ENCODE measurements at regions not wholly inside any gene's neighbourhood (a gene's known extent, or its start where the extent isn't known, plus 50 kb on each side); places are given as distances from the start of the nearest gene placed in this dataset.
"Not testable (repeated sequence)": the region's sequence is repeated elsewhere in the genome, so short reads cannot be mapped to it uniquely, and the experiment has no call there.

GRCh38 chr5:52627740-52628139, 160.0 kb upstream of the ITGA1 start:
- H3K4me3 ChIP-seq (ENCODE audit: low read length): no peak overlapping the region
- DNase-seq (ENCODE audit: low read depth): no peak
- no peak for TF ChIP-seq CTCF (IDR thresholded peaks at IDR 0.05; ENCODE audit: insufficient read depth, low read depth, low read length, missing control alignments)

GRCh38 chr5:52632281-52632680, 155.4 kb upstream of the ITGA1 start:
- DNase-seq (ENCODE audit: low read depth): no peak
- H3K4me3 ChIP-seq (ENCODE audit: low read length): no peak overlapping the region
- no peak for TF ChIP-seq CTCF (IDR thresholded peaks at IDR 0.05; ENCODE audit: insufficient read depth, low read depth, low read length, missing control alignments)

- DNase-seq (ENCODE audit: low read depth); H3K4me3 ChIP-seq (ENCODE audit: low read length): not testable (repeated sequence)
Measured at GRCh38 chr5:52634171-52634570, 153.5 kb upstream of the ITGA1 start.

GRCh38 chr5:52638732-52639131, 149.0 kb upstream of the ITGA1 start:
- no peak overlapping the region for H3K4me3 ChIP-seq (ENCODE audit: low read length)
- peak; percentile 19 for DNase-seq (ENCODE audit: low read depth)
- TF ChIP-seq CTCF (IDR thresholded peaks at IDR 0.05; ENCODE audit: insufficient read depth, low read depth, low read length, missing control alignments): no peak

GRCh38 chr5:52648726-52649125, 139.0 kb upstream of the ITGA1 start:
- H3K4me3 ChIP-seq (ENCODE audit: low read length): no peak overlapping the region
- no peak for DNase-seq (ENCODE audit: low read depth)
- TF ChIP-seq CTCF (IDR thresholded peaks at IDR 0.05; ENCODE audit: insufficient read depth, low read depth, low read length, missing control alignments): no peak

- no peak for TF ChIP-seq CTCF (IDR thresholded peaks at IDR 0.05; ENCODE audit: insufficient read depth, low read depth, low read length, missing control alignments)
- no peak for DNase-seq (ENCODE audit: low read depth)
- H3K4me3 ChIP-seq (ENCODE audit: low read length): no peak overlapping the region
Measured at GRCh38 chr5:52655163-52655562, 132.6 kb upstream of the ITGA1 start.

- TF ChIP-seq CTCF (IDR thresholded peaks at IDR 0.05; ENCODE audit: insufficient read depth, low read depth, low read length, missing control alignments): no peak
- DNase-seq (ENCODE audit: low read depth): no peak
- no peak overlapping the region for H3K4me3 ChIP-seq (ENCODE audit: low read length)
Measured at GRCh38 chr5:52656569-52657246, 131.0 kb upstream of the ITGA1 start.
